ENCODE measurements at regions not wholly inside any gene's neighbourhood (a gene's known extent, or its start where the extent isn't known, plus 50 kb on each side); places are given as distances from the start of the nearest gene placed in this dataset.

GRCh38 chr11:115766561-115766960 is 262.3 kb upstream of the CADM1 start:
- Mint-ChIP-seq H3K36me3 (ENCODE audit: insufficient read depth) (no peaks in the 10 kb centered on the region), H3K9me3 (ENCODE audit: low read depth) (no peaks in the 10 kb centered on the region), H3K27me3 (peaks cover 19% of the 10 kb centered on the region), H3K27ac (no peak overlapping the region), H3K4me1 (ENCODE audit: low read depth) (peaks cover 3% of the 10 kb centered on the region), H3K4me3 (ENCODE audit: low read depth) (no peak overlapping the region)
- DNase-seq (ENCODE audit: low spot score, unreplicated experiment), result no peak
- TF ChIP-seq CTCF (IDR thresholded peaks at IDR 0.05; ENCODE audit: unreplicated experiment), result no peak

DNA sequence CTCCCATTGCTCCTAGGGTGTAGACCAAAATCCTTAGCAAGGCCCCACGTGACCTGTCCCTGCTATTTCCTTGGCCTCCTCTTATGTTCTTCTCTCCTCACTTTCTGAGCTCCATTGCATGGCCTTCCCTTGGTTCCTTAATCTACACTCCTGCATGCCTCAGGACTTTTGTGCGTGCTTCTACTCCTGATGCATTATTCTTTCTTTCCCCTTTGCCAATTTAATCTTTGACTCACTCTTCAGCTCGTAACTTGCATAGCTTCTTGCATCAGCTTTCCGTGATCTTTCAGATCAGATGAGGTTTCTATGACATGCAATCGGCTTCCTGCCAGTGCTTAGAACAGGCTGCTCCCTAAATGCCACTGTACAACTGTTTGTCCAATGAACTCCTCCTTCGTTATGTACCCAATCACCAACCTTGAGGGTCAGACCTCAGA is 261.6 kb upstream of the CADM1 start:
- DNase-seq (ENCODE audit: low spot score, unreplicated experiment), result no peak
- no peak overlapping the region for H3K27ac Mint-ChIP-seq
- H3K4me1 Mint-ChIP-seq (ENCODE audit: low read depth), result peaks cover 3% of the 10 kb centered on the region
- no peaks in the 10 kb centered on the region for H3K9me3 Mint-ChIP-seq (ENCODE audit: low read depth)
- no peak for TF ChIP-seq CTCF (IDR thresholded peaks at IDR 0.05; ENCODE audit: unreplicated experiment)
- H3K36me3 Mint-ChIP-seq (ENCODE audit: insufficient read depth), result no peaks in the 10 kb centered on the region
- no peak overlapping the region for H3K4me3 Mint-ChIP-seq (ENCODE audit: low read depth)
- H3K27me3 Mint-ChIP-seq, result peaks cover 14% of the 10 kb centered on the region

DNA sequence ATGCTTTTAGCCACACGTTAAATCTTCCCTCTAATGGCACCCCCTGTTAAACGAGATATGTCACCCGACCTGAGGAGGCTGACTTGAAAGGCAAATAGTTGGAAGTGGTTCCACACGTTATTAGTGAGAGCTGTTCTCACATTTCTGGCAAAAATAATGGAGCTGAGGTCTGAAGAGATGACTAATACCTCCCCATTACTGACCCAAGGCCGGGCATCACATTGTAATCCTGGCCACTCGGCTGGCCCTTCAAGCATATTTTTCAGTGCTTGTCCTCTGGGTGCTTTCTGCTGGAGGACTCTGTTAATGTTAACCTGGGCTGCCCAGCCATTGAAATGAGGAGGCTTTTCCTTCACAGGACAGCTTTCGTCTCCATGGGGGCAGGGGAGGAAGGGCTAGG is 260.0 kb upstream of the CADM1 start:
- no peak for TF ChIP-seq CTCF (IDR thresholded peaks at IDR 0.05; ENCODE audit: unreplicated experiment)
- no peaks in the 10 kb centered on the region for H3K36me3 Mint-ChIP-seq (ENCODE audit: insufficient read depth)
- no peaks in the 10 kb centered on the region for H3K9me3 Mint-ChIP-seq (ENCODE audit: low read depth)
- H3K27me3 Mint-ChIP-seq, result peaks cover 20% of the 10 kb centered on the region
- H3K4me1 Mint-ChIP-seq (ENCODE audit: low read depth), result peaks cover 3% of the 10 kb centered on the region
- no peak for DNase-seq (ENCODE audit: low spot score, unreplicated experiment)
- no peak overlapping the region for H3K27ac Mint-ChIP-seq
- H3K4me3 Mint-ChIP-seq (ENCODE audit: low read depth), result no peak overlapping the region

GRCh38 chr11:115761817-115762216 is 257.6 kb upstream of the CADM1 start:
- Mint-ChIP-seq H3K9me3 (ENCODE audit: low read depth) (no peaks in the 10 kb centered on the region), H3K36me3 (ENCODE audit: insufficient read depth) (peaks cover 1% of the 10 kb centered on the region), H3K4me3 (ENCODE audit: low read depth) (no peak overlapping the region), H3K4me1 (ENCODE audit: low read depth) (peaks cover 3% of the 10 kb centered on the region), H3K27me3 (peaks cover 37% of the 10 kb centered on the region), H3K27ac (no peak overlapping the region)
- no peak for TF ChIP-seq CTCF (IDR thresholded peaks at IDR 0.05; ENCODE audit: unreplicated experiment)
- no peak for DNase-seq (ENCODE audit: low spot score, unreplicated experiment)

DNA sequence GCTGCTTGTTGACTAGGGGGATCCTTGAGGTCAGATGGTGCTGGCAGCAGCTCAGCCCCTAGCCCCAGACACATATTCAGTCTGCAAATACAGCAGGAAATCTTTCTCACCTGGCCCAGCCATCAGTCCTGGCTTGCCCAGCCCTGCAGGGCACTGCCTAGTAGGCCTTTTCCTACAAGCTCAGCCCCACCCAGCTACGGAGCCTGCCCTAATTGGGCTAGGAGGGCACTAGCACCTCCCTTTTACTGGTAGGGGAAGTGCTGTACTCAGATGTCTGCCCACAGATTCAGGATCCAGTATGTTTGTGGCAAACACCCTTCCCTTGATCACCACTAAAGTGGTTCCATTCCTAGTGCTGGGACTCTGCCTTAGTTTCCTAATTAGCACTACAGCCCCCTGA is 257.1 kb upstream of the CADM1 start:
- Mint-ChIP-seq H3K4me3 (ENCODE audit: low read depth) (no peak overlapping the region), H3K9me3 (ENCODE audit: low read depth) (no peaks in the 10 kb centered on the region), H3K27me3 (peaks cover 42% of the 10 kb centered on the region)

More for the DNA sequence above, 257.1 kb upstream of the CADM1 start:
- TF ChIP-seq CTCF (IDR thresholded peaks at IDR 0.05; ENCODE audit: unreplicated experiment), result no peak
- peaks cover 3% of the 10 kb centered on the region for H3K4me1 Mint-ChIP-seq (ENCODE audit: low read depth)
- H3K27ac Mint-ChIP-seq, result no peak overlapping the region
- H3K36me3 Mint-ChIP-seq (ENCODE audit: insufficient read depth), result peaks cover 1% of the 10 kb centered on the region
- DNase-seq (ENCODE audit: low spot score, unreplicated experiment), result no peak

Measured in progenitor cell of endocrine pancreas (in vitro differentiated cells).